RWPE2 (cell line): ENCODE measurements at regions not wholly inside any gene's neighbourhood (a gene's known extent, or its start where the extent isn't known, plus 50 kb on each side); places are given as distances from the start of the nearest gene placed in this dataset.
"Not testable (repeated sequence)": the region's sequence is repeated elsewhere in the genome, so short reads cannot be mapped to it uniquely, and the experiment has no call there.

Experiments
- ATAC-seq: fragments of 200-7000 bp; cut with Tn5 transposase; 3 replicates; pipeline ENCODE4 v1.9.1; 2021; ENCODE audit warnings: low read depth
- DNase-seq: peaks from one replicate; pipeline ENCODE4 v3.0.0-alpha.2; 2020; ENCODE audit warnings: low spot score
- H3K27ac ChIP-seq: fragments of 450-650 bp; 2 replicates; pipeline ENCODE4 v1.5.1; 2017; ENCODE audit warnings: mild to moderate bottlenecking; ENCODE audit not compliant: poor library complexity, severe bottlenecking
- H3K27me3 ChIP-seq: fragments of 250-450 bp; sonication (Bioruptor Pico); 2 replicates; pipeline ENCODE4 v1.5.1; 2021; ENCODE audit warnings: mild to moderate bottlenecking, moderate library complexity; ENCODE audit not compliant: insufficient read depth, poor library complexity, severe bottlenecking
- H3K36me3 ChIP-seq: fragments of 250-450 bp; sonication (Bioruptor Pico); 2 replicates; pipeline ENCODE4 v1.5.1; 2020; ENCODE audit warnings: low read depth, mild to moderate bottlenecking, moderate library complexity
- H3K4me1 ChIP-seq: fragments of 250-450 bp; sonication (Bioruptor Pico); 2 replicates; pipeline ENCODE4 v1.5.1; 2021; ENCODE audit warnings: mild to moderate bottlenecking, moderate library complexity; ENCODE audit not compliant: insufficient read depth, poor library complexity, severe bottlenecking
- H3K4me3 ChIP-seq: fragments of 250-450 bp; sonication (Bioruptor Pico); 2 replicates; pipeline ENCODE4 v1.5.1; 2021; ENCODE audit warnings: mild to moderate bottlenecking, moderate library complexity; ENCODE audit not compliant: severe bottlenecking
- H3K9me3 ChIP-seq: fragments of 250-450 bp; sonication (Bioruptor Pico); 2 replicates; pipeline ENCODE4 v1.5.1; 2021; ENCODE audit warnings: mild to moderate bottlenecking, moderate library complexity; ENCODE audit not compliant: severe bottlenecking
- TF ChIP-seq, protein P1 (sequence below): fragments of 450-650 bp; IDR thresholded peaks from one replicate; pipeline ENCODE4 v1.5.1; 2017; ENCODE audit warnings: mild to moderate bottlenecking, moderate library complexity; ENCODE audit not compliant: poor library complexity, severe bottlenecking

GRCh38 chr1:14421977-14422609 lies 176.4 kb upstream of the KAZN start:
- no peaks in the 10 kb centered on the region for H3K4me1 ChIP-seq

DNA sequence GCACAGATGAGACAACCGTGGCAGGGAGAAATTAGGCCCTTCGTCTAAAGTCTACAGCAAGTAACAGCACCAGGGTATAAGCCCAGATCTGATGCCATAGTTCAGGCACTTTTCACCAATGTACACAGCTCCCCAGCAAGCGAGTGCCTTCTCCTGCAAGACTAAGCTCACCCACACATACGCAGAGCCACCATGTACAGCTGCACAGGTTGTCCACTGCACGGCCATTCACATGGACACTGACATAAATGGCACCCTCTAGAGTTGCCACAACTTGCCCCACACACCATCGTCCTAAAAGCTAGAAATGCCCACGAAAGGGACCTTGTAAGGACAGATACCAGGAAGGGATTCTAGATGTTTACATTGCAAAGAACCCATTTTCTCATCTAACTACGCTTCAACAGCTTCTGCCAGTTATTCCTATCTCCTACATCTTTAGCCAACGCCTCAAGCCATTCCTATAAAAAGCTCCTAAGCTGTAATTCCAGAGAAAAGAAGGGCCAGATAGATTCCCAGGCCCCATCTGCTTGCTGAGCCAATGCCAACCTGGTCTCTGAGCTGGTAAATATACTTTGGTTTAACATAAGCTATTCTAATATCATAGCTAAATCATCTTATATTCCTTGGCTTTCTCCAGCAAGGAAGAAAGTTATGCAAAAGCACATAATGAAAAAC lies 174.0 kb upstream of the KAZN start:
- H3K4me1 ChIP-seq, result no peaks in the 10 kb centered on the region
- no peak overlapping the region for H3K27ac ChIP-seq
- H3K27me3 ChIP-seq, result no peaks in the 10 kb centered on the region
- no peaks in the 10 kb centered on the region for H3K9me3 ChIP-seq
- no peak for DNase-seq
- no peak overlapping the region for H3K4me3 ChIP-seq
- no peaks in the 10 kb centered on the region for H3K36me3 ChIP-seq
- TF ChIP-seq, protein P1, sequence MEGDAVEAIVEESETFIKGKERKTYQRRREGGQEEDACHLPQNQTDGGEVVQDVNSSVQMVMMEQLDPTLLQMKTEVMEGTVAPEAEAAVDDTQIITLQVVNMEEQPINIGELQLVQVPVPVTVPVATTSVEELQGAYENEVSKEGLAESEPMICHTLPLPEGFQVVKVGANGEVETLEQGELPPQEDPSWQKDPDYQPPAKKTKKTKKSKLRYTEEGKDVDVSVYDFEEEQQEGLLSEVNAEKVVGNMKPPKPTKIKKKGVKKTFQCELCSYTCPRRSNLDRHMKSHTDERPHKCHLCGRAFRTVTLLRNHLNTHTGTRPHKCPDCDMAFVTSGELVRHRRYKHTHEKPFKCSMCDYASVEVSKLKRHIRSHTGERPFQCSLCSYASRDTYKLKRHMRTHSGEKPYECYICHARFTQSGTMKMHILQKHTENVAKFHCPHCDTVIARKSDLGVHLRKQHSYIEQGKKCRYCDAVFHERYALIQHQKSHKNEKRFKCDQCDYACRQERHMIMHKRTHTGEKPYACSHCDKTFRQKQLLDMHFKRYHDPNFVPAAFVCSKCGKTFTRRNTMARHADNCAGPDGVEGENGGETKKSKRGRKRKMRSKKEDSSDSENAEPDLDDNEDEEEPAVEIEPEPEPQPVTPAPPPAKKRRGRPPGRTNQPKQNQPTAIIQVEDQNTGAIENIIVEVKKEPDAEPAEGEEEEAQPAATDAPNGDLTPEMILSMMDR, result no peak
- ATAC-seq, result no peak

More at GRCh38 chr1:14421977-14422609, 176.4 kb upstream of the KAZN start:
- ATAC-seq (no peak), DNase-seq (no peak)
- Histone ChIP-seq H3K9me3 (no peaks in the 10 kb centered on the region), H3K4me3 (no peak overlapping the region), H3K36me3 (no peaks in the 10 kb centered on the region), H3K27me3 (no peaks in the 10 kb centered on the region), H3K27ac (no peak overlapping the region)
- TF ChIP-seq, protein P1, result no peak

- Histone ChIP-seq H3K4me3 (no peak overlapping the region), H3K27me3 (no peaks in the 10 kb centered on the region), H3K36me3 (no peaks in the 10 kb centered on the region), H3K27ac (no peak overlapping the region), H3K9me3 (no peaks in the 10 kb centered on the region), H3K4me1 (no peaks in the 10 kb centered on the region)
- ATAC-seq, result no peak
- DNase-seq, result no peak
- TF ChIP-seq, protein P1, result no peak
Observed at GRCh38 chr1:14426854-14427253, 171.6 kb upstream of the KAZN start.

GRCh38 chr1:14429577-14429976 lies 168.9 kb upstream of the KAZN start:
- H3K4me3 ChIP-seq, result no peak overlapping the region
- H3K36me3 ChIP-seq, result no peaks in the 10 kb centered on the region
- no peaks in the 10 kb centered on the region for H3K4me1 ChIP-seq
- H3K9me3 ChIP-seq, result no peaks in the 10 kb centered on the region
- ATAC-seq, result no peak
- TF ChIP-seq, protein P1, result no peak
- no peaks in the 10 kb centered on the region for H3K27me3 ChIP-seq
- no peak overlapping the region for H3K27ac ChIP-seq
- no peak for DNase-seq

DNA sequence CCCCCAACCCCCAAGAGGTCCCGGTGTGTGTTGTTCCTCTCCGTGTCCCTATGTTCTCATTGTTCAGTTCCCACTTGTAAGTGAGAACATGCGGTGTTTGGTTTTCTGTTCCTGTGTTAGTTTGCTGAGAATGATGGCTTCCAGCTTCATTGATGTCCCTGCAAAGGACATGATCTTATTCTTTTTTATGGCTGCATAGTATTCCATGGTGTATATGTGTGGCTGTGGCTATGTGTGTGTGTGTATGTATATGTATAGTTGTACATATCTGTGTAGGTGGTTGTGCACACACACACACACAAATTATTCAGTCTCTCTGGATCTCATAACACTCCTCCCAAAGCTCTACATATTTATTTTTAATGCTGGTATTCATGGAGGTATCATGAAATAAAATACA lies 165.8 kb upstream of the KAZN start:
- H3K36me3 ChIP-seq, DNase-seq, ATAC-seq, H3K27ac ChIP-seq, H3K4me1 ChIP-seq, H3K4me3 ChIP-seq, H3K27me3 ChIP-seq, H3K9me3 ChIP-seq: not testable (repeated sequence)
